Activated naive CD4-positive, alpha-beta T cell treated with anti-CD3 and anti-CD28 coated beads, Interleukin-2, amount 50 U/mL, for 24 hours (primary cell): ENCODE measurements at regions not wholly inside any gene's neighbourhood (a gene's known extent, or its start where the extent isn't known, plus 50 kb on each side); places are given as distances from the start of the nearest gene placed in this dataset.
A peak's percentile ranks its signal among the peaks of the same experiment; 100 is the strongest.
"Not testable (repeated sequence)": the region's sequence is repeated elsewhere in the genome, so short reads cannot be mapped to it uniquely, and the experiment has no call there.

Source experiments
- H3K27ac Mint-ChIP-seq: one replicate; pipeline ENCODE4 v1.8.0; 2021; ENCODE audit warnings: mild to moderate bottlenecking, mixed read lengths
- H3K27me3 Mint-ChIP-seq: one replicate; pipeline ENCODE4 v1.8.0; 2021; ENCODE audit warnings: mixed read lengths
- H3K36me3 Mint-ChIP-seq: one replicate; pipeline ENCODE4 v1.8.0; 2021; ENCODE audit warnings: mixed read lengths
- H3K4me1 Mint-ChIP-seq: one replicate; pipeline ENCODE4 v1.8.0; 2021; ENCODE audit warnings: mixed read lengths
- H3K4me3 Mint-ChIP-seq: one replicate; pipeline ENCODE4 v1.8.0; 2021; ENCODE audit warnings: mild to moderate bottlenecking, mixed read lengths
- H3K9me3 Mint-ChIP-seq: one replicate; pipeline ENCODE4 v1.8.0; 2021; ENCODE audit warnings: mixed read lengths

- H3K36me3 Mint-ChIP-seq: no peaks in the 10 kb centered on the region
- no peaks in the 10 kb centered on the region for H3K9me3 Mint-ChIP-seq
- peaks cover 12% of the 10 kb centered on the region for H3K4me1 Mint-ChIP-seq
- H3K27ac Mint-ChIP-seq: no peak overlapping the region
- no peak overlapping the region for H3K4me3 Mint-ChIP-seq
- no peaks in the 10 kb centered on the region for H3K27me3 Mint-ChIP-seq
Measured at GRCh38 chr1:193402037-193402436, 215.6 kb upstream of the B3GALT2 start.

DNA sequence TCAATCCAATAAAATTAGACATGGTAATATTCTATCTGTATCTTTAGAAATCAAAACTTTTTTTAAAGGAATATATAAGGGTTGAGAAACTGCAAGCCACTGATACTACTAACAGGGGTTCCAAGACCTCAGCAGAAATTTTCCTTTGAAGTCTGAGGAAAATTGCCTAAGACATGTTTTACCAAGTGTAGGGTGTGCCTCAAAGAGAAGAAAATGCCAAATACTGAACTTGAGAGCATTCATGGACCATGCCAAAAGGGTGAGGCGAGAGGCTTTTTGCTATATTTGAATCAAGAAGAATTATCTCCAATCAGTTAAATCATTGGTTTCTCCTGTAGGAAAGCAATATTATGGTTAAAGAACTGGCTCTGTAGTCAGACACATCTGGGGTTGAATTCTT, 207.9 kb upstream of the B3GALT2 start:
- no peaks in the 10 kb centered on the region for H3K27me3 Mint-ChIP-seq
- H3K4me1 Mint-ChIP-seq: peaks cover 5% of the 10 kb centered on the region
- H3K36me3 Mint-ChIP-seq: no peaks in the 10 kb centered on the region
- H3K9me3 Mint-ChIP-seq: no peaks in the 10 kb centered on the region
- no peak overlapping the region for H3K27ac Mint-ChIP-seq
- H3K4me3 Mint-ChIP-seq: no peak overlapping the region

DNA sequence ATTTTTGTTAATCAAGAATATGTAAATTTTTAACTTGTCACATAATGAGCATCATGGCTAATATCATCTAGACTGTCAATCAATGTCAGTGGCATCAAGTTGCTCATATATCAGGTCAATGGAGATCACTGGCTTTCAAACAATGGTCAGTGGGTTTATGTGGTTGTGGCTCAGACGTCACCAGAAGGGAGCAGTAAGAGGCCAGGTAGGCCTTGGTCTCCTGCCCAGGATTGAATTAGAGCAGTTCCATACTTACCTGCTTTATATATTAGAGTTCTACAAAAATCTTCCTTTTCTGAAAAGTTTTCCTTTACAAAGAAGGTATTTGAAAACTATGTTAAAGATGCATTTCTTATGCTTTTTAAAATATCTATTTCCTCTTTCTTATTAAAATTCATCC, 206.3 kb upstream of the B3GALT2 start:
- Mint-ChIP-seq H3K4me3 (no peak overlapping the region), H3K36me3 (no peaks in the 10 kb centered on the region), H3K27ac (no peak overlapping the region), H3K27me3 (no peaks in the 10 kb centered on the region), H3K9me3 (no peaks in the 10 kb centered on the region), H3K4me1 (peaks cover 5% of the 10 kb centered on the region)

- no peak overlapping the region for H3K4me3 Mint-ChIP-seq
- no peaks in the 10 kb centered on the region for H3K27me3 Mint-ChIP-seq
- H3K4me1 Mint-ChIP-seq: no peaks in the 10 kb centered on the region
- no peak overlapping the region for H3K27ac Mint-ChIP-seq
- H3K9me3 Mint-ChIP-seq: no peaks in the 10 kb centered on the region
- no peaks in the 10 kb centered on the region for H3K36me3 Mint-ChIP-seq
Measured at GRCh38 chr1:193388683-193389082, 202.3 kb upstream of the B3GALT2 start.

DNA sequence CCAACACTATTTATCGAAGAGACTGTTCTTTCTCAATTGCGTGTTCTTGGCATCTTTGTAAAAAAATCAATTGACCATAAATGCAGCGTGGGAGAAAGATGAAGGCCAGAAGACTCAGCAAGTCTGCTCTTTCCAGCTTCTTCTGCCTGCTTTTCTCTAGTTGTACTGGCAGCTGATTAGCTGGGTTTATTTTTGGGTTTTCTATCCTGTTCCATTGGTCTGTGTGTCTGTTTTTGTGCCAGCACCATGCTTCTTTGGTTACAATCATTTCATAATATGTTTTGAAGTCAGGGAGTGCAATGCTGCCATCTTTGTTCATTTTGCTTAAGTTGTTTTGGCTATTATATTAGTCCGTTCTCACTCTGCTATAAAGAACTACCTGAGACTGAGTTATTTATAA, 201.8 kb upstream of the B3GALT2 start:
- Mint-ChIP-seq H3K27ac (no peak overlapping the region), H3K9me3 (no peaks in the 10 kb centered on the region), H3K4me3 (no peak overlapping the region), H3K27me3 (no peaks in the 10 kb centered on the region), H3K36me3 (no peaks in the 10 kb centered on the region), H3K4me1 (no peaks in the 10 kb centered on the region)

DNA sequence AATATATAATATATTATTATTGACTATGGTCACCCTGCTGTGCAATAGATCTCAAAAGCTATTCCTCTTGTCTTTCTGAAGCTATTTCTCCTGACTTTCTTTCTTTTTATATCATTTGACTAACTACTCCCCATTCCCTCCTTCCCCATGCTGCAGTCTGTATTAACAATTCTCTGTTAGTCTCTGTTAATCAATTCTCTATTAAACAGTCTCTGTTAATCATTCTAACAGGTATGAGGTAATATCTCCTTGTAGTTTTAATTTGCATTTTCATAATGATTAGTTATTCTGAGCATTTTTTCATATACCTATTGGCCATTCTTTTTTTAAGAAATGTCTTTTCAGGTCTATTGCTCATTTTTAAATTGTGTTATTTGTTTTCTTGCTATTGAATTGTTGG, 201.0 kb upstream of the B3GALT2 start:
- H3K9me3 Mint-ChIP-seq: no peaks in the 10 kb centered on the region
- H3K27ac Mint-ChIP-seq: no peak overlapping the region
- H3K4me1 Mint-ChIP-seq: no peaks in the 10 kb centered on the region
- no peak overlapping the region for H3K4me3 Mint-ChIP-seq
- no peaks in the 10 kb centered on the region for H3K36me3 Mint-ChIP-seq
- no peaks in the 10 kb centered on the region for H3K27me3 Mint-ChIP-seq

GRCh38 chr1:193378451-193378850, 192.0 kb upstream of the B3GALT2 start:
- H3K4me3 Mint-ChIP-seq, H3K36me3 Mint-ChIP-seq, H3K27ac Mint-ChIP-seq, H3K27me3 Mint-ChIP-seq, H3K9me3 Mint-ChIP-seq, H3K4me1 Mint-ChIP-seq: not testable (repeated sequence)

DNA sequence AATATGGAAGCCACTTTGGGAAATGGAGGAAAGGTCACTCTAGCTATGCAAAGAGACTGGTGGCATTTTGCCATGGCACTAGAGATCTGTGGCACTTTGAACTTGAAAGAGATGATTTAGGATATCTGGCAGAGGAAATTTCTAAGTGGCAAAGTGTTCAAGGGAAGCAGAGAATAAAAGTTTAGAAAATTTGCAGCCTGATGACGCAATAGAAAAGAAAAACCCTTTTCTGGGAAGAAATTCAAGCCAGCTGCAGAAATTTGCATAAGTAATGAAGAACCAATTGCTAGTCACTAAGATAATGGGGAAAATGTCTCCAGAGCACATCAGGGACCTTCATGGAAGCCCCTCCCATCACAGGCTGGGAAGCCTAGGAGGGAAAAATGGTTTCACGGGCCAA, 191.1 kb upstream of the B3GALT2 start:
- Mint-ChIP-seq H3K4me1 (no peaks in the 10 kb centered on the region), H3K27ac (no peak overlapping the region), H3K27me3 (no peaks in the 10 kb centered on the region), H3K36me3 (peaks cover 2% of the 10 kb centered on the region), H3K9me3 (no peaks in the 10 kb centered on the region), H3K4me3 (no peak overlapping the region)

DNA sequence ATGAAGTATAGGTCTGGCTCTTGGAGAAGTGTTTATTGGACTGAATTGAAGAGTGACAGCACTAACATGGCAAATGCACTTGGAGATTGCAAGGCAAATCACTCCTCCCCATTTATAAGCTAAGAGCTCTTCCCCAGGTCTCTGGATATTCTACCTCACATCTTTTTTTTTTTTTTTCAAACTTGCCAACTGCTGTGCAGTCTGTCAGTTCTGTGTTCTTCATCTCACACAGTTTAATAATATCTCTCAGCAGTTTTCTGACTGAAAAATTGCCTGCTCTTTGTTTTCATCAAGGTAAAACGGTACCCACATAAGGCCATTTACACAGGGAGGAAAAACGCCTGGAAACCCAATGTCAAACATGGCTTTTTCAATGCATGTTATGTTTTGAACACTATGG, 186.1 kb upstream of the B3GALT2 start:
- H3K4me3 Mint-ChIP-seq: no peak overlapping the region
- H3K4me1 Mint-ChIP-seq: peaks cover 17% of the 10 kb centered on the region
- no peaks in the 10 kb centered on the region for H3K27me3 Mint-ChIP-seq
- no peak overlapping the region for H3K27ac Mint-ChIP-seq
- no peaks in the 10 kb centered on the region for H3K9me3 Mint-ChIP-seq
- no peaks in the 10 kb centered on the region for H3K36me3 Mint-ChIP-seq

DNA sequence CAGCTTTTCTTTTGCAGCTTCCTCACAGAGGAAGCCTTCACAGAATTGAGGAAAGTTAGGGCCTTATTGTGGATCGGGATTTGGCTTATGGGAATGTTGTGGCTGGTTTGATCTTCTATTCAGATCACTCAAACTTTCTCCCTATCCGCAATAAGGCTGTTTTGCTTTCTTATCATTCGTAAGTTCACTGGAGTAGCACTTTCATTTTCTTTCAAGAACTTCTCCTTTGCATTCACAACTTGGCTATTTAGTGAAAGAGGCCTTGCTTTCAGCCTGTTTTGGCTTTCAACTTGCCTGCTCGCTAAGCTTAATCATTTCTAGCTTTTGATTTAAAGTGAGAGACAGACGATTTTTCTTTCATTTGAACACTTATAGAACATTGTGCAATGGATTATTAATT, 181.9 kb upstream of the B3GALT2 start:
- peak overlapping the region; percentile 27 for H3K27ac Mint-ChIP-seq
- H3K4me1 Mint-ChIP-seq: peaks cover 20% of the 10 kb centered on the region
- H3K27me3 Mint-ChIP-seq: no peaks in the 10 kb centered on the region
- H3K9me3 Mint-ChIP-seq: no peaks in the 10 kb centered on the region
- H3K4me3 Mint-ChIP-seq: peak overlapping the region; percentile 64
- H3K36me3 Mint-ChIP-seq: no peaks in the 10 kb centered on the region

GRCh38 chr1:193367863-193368262, 181.4 kb upstream of the B3GALT2 start:
- peak overlapping the region; percentile 64 for H3K4me3 Mint-ChIP-seq
- H3K9me3 Mint-ChIP-seq: no peaks in the 10 kb centered on the region
- no peak overlapping the region for H3K27ac Mint-ChIP-seq

DNA sequence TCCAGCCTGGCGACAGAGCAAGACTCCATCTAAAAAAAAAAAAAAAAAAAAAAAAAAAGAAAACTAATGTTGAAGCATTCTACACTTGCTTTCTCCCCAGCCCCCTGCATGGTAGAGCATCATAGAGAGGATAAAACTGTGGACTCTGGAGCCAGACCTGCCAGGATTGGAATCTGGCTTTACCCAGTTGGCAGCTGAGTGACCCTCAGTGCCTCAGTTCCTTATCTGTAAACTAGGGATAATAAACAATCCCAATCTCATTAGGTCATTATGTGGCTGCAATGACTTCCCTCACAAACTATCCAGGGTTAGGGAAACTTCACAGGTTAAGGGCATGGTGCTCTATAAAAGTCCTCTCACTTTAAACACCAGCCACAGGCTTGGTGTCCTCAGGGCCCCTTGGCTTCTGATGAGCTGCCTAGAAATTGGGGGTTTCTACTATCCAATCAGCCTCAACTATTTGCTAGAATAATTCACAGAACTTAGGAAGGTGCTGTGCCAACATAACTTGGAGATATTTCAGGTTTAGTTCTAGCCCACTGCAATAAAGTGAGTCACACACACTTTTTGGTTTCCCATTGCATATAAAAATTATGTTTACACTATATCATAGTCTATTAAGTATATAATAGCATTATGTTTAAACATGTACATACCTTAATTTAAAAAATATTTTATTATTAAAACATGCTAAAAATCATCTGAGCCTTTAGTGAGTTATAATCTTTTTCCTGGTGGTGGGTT, 180.5 kb upstream of the B3GALT2 start:
- Mint-ChIP-seq H3K36me3 (no peaks in the 10 kb centered on the region), H3K27ac (no peak overlapping the region), H3K4me3 (no peak overlapping the region), H3K9me3 (no peaks in the 10 kb centered on the region), H3K4me1 (peaks cover 20% of the 10 kb centered on the region), H3K27me3 (no peaks in the 10 kb centered on the region)

More at GRCh38 chr1:193367863-193368262, 181.4 kb upstream of the B3GALT2 start:
- H3K27me3 Mint-ChIP-seq: no peaks in the 10 kb centered on the region
- peaks cover 20% of the 10 kb centered on the region for H3K4me1 Mint-ChIP-seq
- H3K36me3 Mint-ChIP-seq: no peaks in the 10 kb centered on the region

DNA sequence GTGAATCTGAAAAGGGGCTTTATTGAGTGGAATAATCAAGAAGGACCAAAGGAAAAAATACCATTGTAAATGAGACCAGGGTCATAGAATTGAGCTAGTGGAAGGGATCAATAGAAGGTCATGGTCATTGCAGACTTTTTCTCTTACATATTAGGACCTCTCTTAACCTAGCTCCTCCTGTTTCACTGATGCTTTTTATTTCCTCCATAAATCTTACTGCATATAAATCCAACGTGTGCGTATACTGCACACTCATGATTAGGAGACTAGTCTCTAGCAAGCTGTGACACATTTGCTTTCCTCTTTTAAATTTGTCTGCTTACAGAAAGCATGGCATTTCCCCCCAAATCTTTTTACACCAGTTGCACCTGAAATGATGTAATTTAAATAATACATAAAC, 179.6 kb upstream of the B3GALT2 start:
- Mint-ChIP-seq H3K9me3 (no peaks in the 10 kb centered on the region), H3K4me3 (no peak overlapping the region), H3K4me1 (peaks cover 20% of the 10 kb centered on the region), H3K27me3 (no peaks in the 10 kb centered on the region), H3K36me3 (no peaks in the 10 kb centered on the region), H3K27ac (no peak overlapping the region)

DNA sequence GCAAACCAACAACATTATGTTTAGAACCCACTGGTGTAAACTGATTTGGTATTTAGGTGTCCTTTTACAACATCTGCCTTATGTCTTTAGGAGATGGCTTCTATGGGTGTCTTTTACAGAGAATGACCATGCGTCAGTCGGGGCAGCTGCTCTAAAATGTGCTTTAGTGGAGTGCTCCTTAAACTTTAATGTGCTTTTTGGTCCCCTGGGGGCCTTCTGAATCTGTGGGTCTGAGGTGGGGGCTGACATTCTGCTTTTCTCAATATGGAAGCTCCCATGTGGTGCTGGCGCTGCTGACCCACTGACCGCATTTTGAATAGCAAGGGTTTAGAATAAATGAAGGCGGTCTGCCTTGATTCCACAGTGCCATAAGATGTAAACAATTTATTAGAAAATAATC, 173.2 kb upstream of the B3GALT2 start:
- H3K9me3 Mint-ChIP-seq: no peaks in the 10 kb centered on the region
- H3K27me3 Mint-ChIP-seq: no peaks in the 10 kb centered on the region
- H3K36me3 Mint-ChIP-seq: no peaks in the 10 kb centered on the region
- no peak overlapping the region for H3K4me3 Mint-ChIP-seq
- H3K27ac Mint-ChIP-seq: no peak overlapping the region
- no peaks in the 10 kb centered on the region for H3K4me1 Mint-ChIP-seq

GRCh38 chr1:193358419-193358818, 172.0 kb upstream of the B3GALT2 start:
- H3K27ac Mint-ChIP-seq: no peak overlapping the region
- H3K4me3 Mint-ChIP-seq: no peak overlapping the region
- H3K36me3 Mint-ChIP-seq: no peaks in the 10 kb centered on the region
- no peaks in the 10 kb centered on the region for H3K27me3 Mint-ChIP-seq
- no peaks in the 10 kb centered on the region for H3K4me1 Mint-ChIP-seq
- no peaks in the 10 kb centered on the region for H3K9me3 Mint-ChIP-seq

GRCh38 chr1:193356249-193356648, 169.8 kb upstream of the B3GALT2 start:
- H3K36me3 Mint-ChIP-seq: no peaks in the 10 kb centered on the region
- no peak overlapping the region for H3K27ac Mint-ChIP-seq
- no peak overlapping the region for H3K4me3 Mint-ChIP-seq
- no peaks in the 10 kb centered on the region for H3K27me3 Mint-ChIP-seq
- no peaks in the 10 kb centered on the region for H3K4me1 Mint-ChIP-seq
- H3K9me3 Mint-ChIP-seq: no peaks in the 10 kb centered on the region

DNA sequence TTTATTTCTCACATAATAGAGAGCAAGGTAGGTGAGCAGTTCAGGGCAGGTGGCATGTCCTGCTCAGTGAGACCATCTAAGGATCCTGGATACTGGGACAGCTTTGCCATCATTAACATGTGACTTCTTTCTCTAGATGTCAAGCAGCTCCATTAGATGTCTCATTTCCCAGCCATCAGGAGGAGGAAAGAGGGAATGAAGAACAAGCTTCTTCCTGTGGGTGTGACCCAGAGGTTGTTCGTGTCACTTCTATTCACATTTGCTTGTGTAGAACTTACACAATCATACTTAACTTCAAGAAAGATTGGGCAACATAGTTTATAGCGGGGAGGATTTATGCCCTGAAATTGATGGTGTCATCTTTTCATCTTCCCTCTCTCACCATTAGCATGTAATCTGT, 169.2 kb upstream of the B3GALT2 start:
- H3K9me3 Mint-ChIP-seq: no peaks in the 10 kb centered on the region
- H3K27ac Mint-ChIP-seq: no peak overlapping the region
- H3K4me3 Mint-ChIP-seq: no peak overlapping the region
- H3K36me3 Mint-ChIP-seq: no peaks in the 10 kb centered on the region
- H3K27me3 Mint-ChIP-seq: no peaks in the 10 kb centered on the region
- no peaks in the 10 kb centered on the region for H3K4me1 Mint-ChIP-seq
